ENCODE measurements at regions not wholly inside any gene's neighbourhood (a gene's known extent, or its start where the extent isn't known, plus 50 kb on each side); places are given as distances from the start of the nearest gene placed in this dataset.

- DNase-seq (ENCODE audit: low read depth), result no peak
Observed at GRCh38 chr7:340979-341694, 51.2 kb downstream of the FOXL3 start.

- DNase-seq (ENCODE audit: low read depth), result no peak
Observed at GRCh38 chr7:341841-342638, 52.1 kb downstream of the FOXL3 start.

GRCh38 chr7:342681-343216 lies 52.8 kb downstream of the FOXL3 start:
- DNase-seq (ENCODE audit: low read depth), result no peak

- DNase-seq (ENCODE audit: low read depth), result no peak
Observed at GRCh38 chr7:343227-343822, 53.4 kb downstream of the FOXL3 start.

GRCh38 chr7:343864-344607 lies 54.1 kb downstream of the FOXL3 start:
- no peak for DNase-seq (ENCODE audit: low read depth)

GRCh38 chr7:344608-344994 lies 54.6 kb downstream of the FOXL3 start:
- no peak for DNase-seq (ENCODE audit: low read depth)

GRCh38 chr7:346116-346898 lies 56.3 kb downstream of the FOXL3 start:
- no peak for DNase-seq (ENCODE audit: low read depth)

- DNase-seq (ENCODE audit: low read depth), result no peak
Observed at GRCh38 chr7:347001-347590, 57.1 kb downstream of the FOXL3 start.

- no peak for DNase-seq (ENCODE audit: low read depth)
Observed at GRCh38 chr7:347644-348479, 57.9 kb downstream of the FOXL3 start.

- DNase-seq (ENCODE audit: low read depth), result no peak
Observed at GRCh38 chr7:348480-348844, 58.5 kb downstream of the FOXL3 start.

- no peak for DNase-seq (ENCODE audit: low read depth)
Observed at GRCh38 chr7:348962-349743, 59.2 kb downstream of the FOXL3 start.

GRCh38 chr7:351256-351655 lies 61.3 kb downstream of the FOXL3 start:
- DNase-seq (ENCODE audit: low read depth), result no peak

GRCh38 chr7:351681-352480 lies 61.9 kb downstream of the FOXL3 start:
- DNase-seq (ENCODE audit: low read depth), result no peak

- DNase-seq (ENCODE audit: low read depth), result peak; percentile 57
Observed at GRCh38 chr7:353746-354325, 63.9 kb downstream of the FOXL3 start.

- DNase-seq (ENCODE audit: low read depth), result no peak
Observed at GRCh38 chr7:354597-355470, 64.9 kb downstream of the FOXL3 start.

- no peak for DNase-seq (ENCODE audit: low read depth)
Observed at GRCh38 chr7:355568-355967, 65.6 kb downstream of the FOXL3 start.

- no peak for DNase-seq (ENCODE audit: low read depth)
Observed at GRCh38 chr7:356087-356486, 66.1 kb downstream of the FOXL3 start.

All from Daoy (cell line).